Activated T-cell treated with anti-CD3 and anti-CD28 coated beads, Interleukin-2, amount 50 U/mL, for 24 hours (primary cell): ENCODE measurements at regions not wholly inside any gene's neighbourhood (a gene's known extent, or its start where the extent isn't known, plus 50 kb on each side); places are given as distances from the start of the nearest gene placed in this dataset.

Source experiments
- DNase-seq: peaks from one replicate; pipeline ENCODE4 v3.0.0-alpha.2; 2020
- H3K27ac Mint-ChIP-seq: 2 replicates; pipeline ENCODE4 v1.8.0; 2020; ENCODE audit warnings: mild to moderate bottlenecking, mixed read lengths
- H3K27me3 Mint-ChIP-seq: 2 replicates; pipeline ENCODE4 v1.8.0; 2020; ENCODE audit warnings: mixed read lengths
- H3K36me3 Mint-ChIP-seq: 2 replicates; pipeline ENCODE4 v1.8.0; 2020; ENCODE audit warnings: low read depth, mixed read lengths
- H3K4me1 Mint-ChIP-seq: 2 replicates; pipeline ENCODE4 v1.8.0; 2020; ENCODE audit warnings: low read depth, mixed read lengths
- H3K4me3 Mint-ChIP-seq: 2 replicates; pipeline ENCODE4 v1.8.0; 2020; ENCODE audit warnings: mild to moderate bottlenecking, moderate library complexity, mixed read lengths
- H3K9me3 Mint-ChIP-seq: 2 replicates; pipeline ENCODE4 v1.8.0; 2020; ENCODE audit warnings: mixed read lengths

GRCh38 chr4:117264072-117264471 lies 178.7 kb upstream of the TRAM1L1 start:
- Mint-ChIP-seq H3K4me3 (no peak overlapping the region), H3K4me1 (no peaks in the 10 kb centered on the region)

GRCh38 chr4:117267317-117267716 lies 181.9 kb upstream of the TRAM1L1 start:
- no peaks in the 10 kb centered on the region for H3K36me3 Mint-ChIP-seq
- no peak for DNase-seq
- H3K4me1 Mint-ChIP-seq, result no peaks in the 10 kb centered on the region
- no peaks in the 10 kb centered on the region for H3K27me3 Mint-ChIP-seq
- H3K9me3 Mint-ChIP-seq, result peaks cover 3% of the 10 kb centered on the region
- H3K27ac Mint-ChIP-seq, result no peak overlapping the region
- H3K4me3 Mint-ChIP-seq, result no peak overlapping the region

More at GRCh38 chr4:117264072-117264471, 178.7 kb upstream of the TRAM1L1 start:
- no peak for DNase-seq
- no peaks in the 10 kb centered on the region for H3K27me3 Mint-ChIP-seq
- H3K27ac Mint-ChIP-seq, result no peak overlapping the region
- peaks cover 9% of the 10 kb centered on the region for H3K9me3 Mint-ChIP-seq
- H3K36me3 Mint-ChIP-seq, result no peaks in the 10 kb centered on the region

GRCh38 chr4:117284736-117285135 lies 199.4 kb upstream of the TRAM1L1 start:
- Mint-ChIP-seq H3K27ac (no peak overlapping the region), H3K36me3 (no peaks in the 10 kb centered on the region)
- no peak for DNase-seq

GRCh38 chr4:117293784-117294183 lies 208.4 kb upstream of the TRAM1L1 start:
- Mint-ChIP-seq H3K27me3 (no peaks in the 10 kb centered on the region), H3K4me1 (no peaks in the 10 kb centered on the region), H3K36me3 (no peaks in the 10 kb centered on the region), H3K27ac (no peak overlapping the region), H3K9me3 (peaks cover 8% of the 10 kb centered on the region), H3K4me3 (no peak overlapping the region)
- no peak for DNase-seq

More at GRCh38 chr4:117284736-117285135, 199.4 kb upstream of the TRAM1L1 start:
- H3K4me3 Mint-ChIP-seq, result no peak overlapping the region
- H3K9me3 Mint-ChIP-seq, result peaks cover 7% of the 10 kb centered on the region
- H3K27me3 Mint-ChIP-seq, result no peaks in the 10 kb centered on the region
- no peaks in the 10 kb centered on the region for H3K4me1 Mint-ChIP-seq

GRCh38 chr4:117302226-117302625 lies 216.8 kb upstream of the TRAM1L1 start:
- H3K4me3 Mint-ChIP-seq, result no peak overlapping the region
- no peaks in the 10 kb centered on the region for H3K4me1 Mint-ChIP-seq
- no peak overlapping the region for H3K27ac Mint-ChIP-seq
- H3K36me3 Mint-ChIP-seq, result no peaks in the 10 kb centered on the region
- DNase-seq, result no peak
- peaks cover 5% of the 10 kb centered on the region for H3K9me3 Mint-ChIP-seq
- no peaks in the 10 kb centered on the region for H3K27me3 Mint-ChIP-seq

GRCh38 chr4:117311215-117311614 lies 225.8 kb upstream of the TRAM1L1 start:
- H3K4me1 Mint-ChIP-seq, result no peaks in the 10 kb centered on the region
- no peak for DNase-seq
- no peak overlapping the region for H3K27ac Mint-ChIP-seq
- peaks cover 14% of the 10 kb centered on the region for H3K9me3 Mint-ChIP-seq
- no peaks in the 10 kb centered on the region for H3K27me3 Mint-ChIP-seq
- H3K36me3 Mint-ChIP-seq, result no peaks in the 10 kb centered on the region
- H3K4me3 Mint-ChIP-seq, result no peak overlapping the region

GRCh38 chr4:117311989-117312388 lies 226.6 kb upstream of the TRAM1L1 start:
- peaks cover 14% of the 10 kb centered on the region for H3K9me3 Mint-ChIP-seq
- no peak for DNase-seq
- H3K4me1 Mint-ChIP-seq, result no peaks in the 10 kb centered on the region
- no peak overlapping the region for H3K27ac Mint-ChIP-seq
- H3K36me3 Mint-ChIP-seq, result no peaks in the 10 kb centered on the region
- no peak overlapping the region for H3K4me3 Mint-ChIP-seq
- no peaks in the 10 kb centered on the region for H3K27me3 Mint-ChIP-seq

- Mint-ChIP-seq H3K36me3 (no peaks in the 10 kb centered on the region), H3K9me3 (peaks cover 5% of the 10 kb centered on the region), H3K27me3 (no peaks in the 10 kb centered on the region), H3K27ac (no peak overlapping the region), H3K4me1 (no peaks in the 10 kb centered on the region), H3K4me3 (no peak overlapping the region)
- no peak for DNase-seq
Observed at GRCh38 chr4:117324851-117325491, 239.6 kb upstream of the TRAM1L1 start.

- Mint-ChIP-seq H3K4me3 (no peak overlapping the region), H3K27me3 (no peaks in the 10 kb centered on the region), H3K27ac (no peak overlapping the region), H3K9me3 (peaks cover 2% of the 10 kb centered on the region), H3K4me1 (no peaks in the 10 kb centered on the region), H3K36me3 (no peaks in the 10 kb centered on the region)
- no peak for DNase-seq
Observed at GRCh38 chr4:117326091-117326490, 240.7 kb upstream of the TRAM1L1 start.

GRCh38 chr4:117327491-117327890 lies 242.1 kb upstream of the TRAM1L1 start:
- H3K27me3 Mint-ChIP-seq, result no peaks in the 10 kb centered on the region
- H3K9me3 Mint-ChIP-seq, result peaks cover 2% of the 10 kb centered on the region
- no peak overlapping the region for H3K27ac Mint-ChIP-seq
- H3K36me3 Mint-ChIP-seq, result no peaks in the 10 kb centered on the region
- no peaks in the 10 kb centered on the region for H3K4me1 Mint-ChIP-seq
- H3K4me3 Mint-ChIP-seq, result no peak overlapping the region
- DNase-seq, result no peak

- Mint-ChIP-seq H3K27ac (no peak overlapping the region), H3K9me3 (no peaks in the 10 kb centered on the region), H3K27me3 (no peaks in the 10 kb centered on the region), H3K4me1 (no peaks in the 10 kb centered on the region), H3K4me3 (no peak overlapping the region), H3K36me3 (no peaks in the 10 kb centered on the region)
- DNase-seq, result no peak
Observed at GRCh38 chr4:117328333-117328732, 243.0 kb upstream of the TRAM1L1 start.

GRCh38 chr4:117331817-117332216 lies 246.4 kb upstream of the TRAM1L1 start:
- Mint-ChIP-seq H3K4me1 (no peaks in the 10 kb centered on the region), H3K27me3 (no peaks in the 10 kb centered on the region), H3K9me3 (no peaks in the 10 kb centered on the region), H3K27ac (no peak overlapping the region), H3K4me3 (no peak overlapping the region), H3K36me3 (no peaks in the 10 kb centered on the region)
- DNase-seq, result no peak

GRCh38 chr4:117334451-117335188 lies 249.2 kb upstream of the TRAM1L1 start:
- H3K4me3 Mint-ChIP-seq, result no peak overlapping the region
- no peaks in the 10 kb centered on the region for H3K27me3 Mint-ChIP-seq
- H3K36me3 Mint-ChIP-seq, result no peaks in the 10 kb centered on the region

GRCh38 chr4:117357437-117357836 lies 272.1 kb upstream of the TRAM1L1 start:
- Mint-ChIP-seq H3K36me3 (no peaks in the 10 kb centered on the region), H3K4me1 (no peaks in the 10 kb centered on the region), H3K4me3 (no peak overlapping the region), H3K27me3 (no peaks in the 10 kb centered on the region), H3K9me3 (no peaks in the 10 kb centered on the region), H3K27ac (no peak overlapping the region)
- DNase-seq, result no peak

More at GRCh38 chr4:117334451-117335188, 249.2 kb upstream of the TRAM1L1 start:
- Mint-ChIP-seq H3K9me3 (no peaks in the 10 kb centered on the region), H3K4me1 (no peaks in the 10 kb centered on the region), H3K27ac (no peak overlapping the region)
- DNase-seq, result no peak

GRCh38 chr4:117357866-117358265 lies 272.5 kb upstream of the TRAM1L1 start:
- Mint-ChIP-seq H3K4me3 (no peak overlapping the region), H3K9me3 (no peaks in the 10 kb centered on the region), H3K27me3 (no peaks in the 10 kb centered on the region), H3K4me1 (no peaks in the 10 kb centered on the region), H3K36me3 (no peaks in the 10 kb centered on the region), H3K27ac (no peak overlapping the region)
- no peak for DNase-seq
